T-helper 17 cell (primary cell): ENCODE measurements at regions not wholly inside any gene's neighbourhood (a gene's known extent, or its start where the extent isn't known, plus 50 kb on each side); places are given as distances from the start of the nearest gene placed in this dataset.

Source experiments
- ATAC-seq: fragments of 150-1000 bp; cut with Tn5 transposase; 2 replicates; pipeline ENCODE4 v1.10.0; 2021; ENCODE audit warnings: mild to moderate bottlenecking, moderate library complexity
- DNase-seq, 3 donors: peaks; one replicate each; pipeline versions ENCODE4 v3.0.0 to v3.0.0-alpha.2; 2020 to 2021
- H3K9me3 ChIP-seq: one replicate; pipeline ENCODE4 v1.7.0; 2013; ENCODE audit warnings: low read length, mild to moderate bottlenecking; ENCODE audit not compliant: control insufficient read depth, poor library complexity, severe bottlenecking
- H3K27ac Mint-ChIP-seq: one replicate; pipeline ENCODE4 v1.8.0; 2022; ENCODE audit warnings: mild to moderate bottlenecking, moderate library complexity, mixed read lengths
- H3K27me3 Mint-ChIP-seq: one replicate; pipeline ENCODE4 v1.8.0; 2022; ENCODE audit warnings: mixed read lengths
- H3K36me3 Mint-ChIP-seq: one replicate; pipeline ENCODE4 v1.8.0; 2022; ENCODE audit warnings: low read depth, mixed read lengths
- H3K4me1 Mint-ChIP-seq: one replicate; pipeline ENCODE4 v1.8.0; 2022; ENCODE audit warnings: mild to moderate bottlenecking, mixed read lengths
- H3K4me3 Mint-ChIP-seq: one replicate; pipeline ENCODE4 v1.8.0; 2022; ENCODE audit warnings: mild to moderate bottlenecking, moderate library complexity, mixed read lengths

GRCh38 chr2:120842456-120843439 is 107.1 kb downstream of the GLI2 start:
- Mint-ChIP-seq H3K36me3 (no peaks in the 10 kb centered on the region), H3K4me1 (no peaks in the 10 kb centered on the region), H3K27ac (no peak overlapping the region), H3K27me3 (peaks cover 11% of the 10 kb centered on the region), H3K4me3 (no peak overlapping the region)
- H3K9me3 ChIP-seq = no peaks in the 10 kb centered on the region
- no peak for ATAC-seq
- no peak for DNase-seq

GRCh38 chr2:120844070-120844738 is 108.5 kb downstream of the GLI2 start:
- H3K4me3 Mint-ChIP-seq = no peak overlapping the region
- ATAC-seq (no peak), DNase-seq (no peak)
- H3K27ac Mint-ChIP-seq = no peak overlapping the region
- no peaks in the 10 kb centered on the region for H3K9me3 ChIP-seq
- H3K36me3 Mint-ChIP-seq = no peaks in the 10 kb centered on the region
- no peaks in the 10 kb centered on the region for H3K4me1 Mint-ChIP-seq
- peaks cover 11% of the 10 kb centered on the region for H3K27me3 Mint-ChIP-seq

GRCh38 chr2:120845277-120845676 is 109.6 kb downstream of the GLI2 start:
- H3K9me3 ChIP-seq = no peaks in the 10 kb centered on the region
- H3K27ac Mint-ChIP-seq = no peak overlapping the region
- H3K27me3 Mint-ChIP-seq = peaks cover 11% of the 10 kb centered on the region
- H3K36me3 Mint-ChIP-seq = no peaks in the 10 kb centered on the region
- no peak overlapping the region for H3K4me3 Mint-ChIP-seq
- ATAC-seq (no peak), DNase-seq (no peak)
- H3K4me1 Mint-ChIP-seq = no peaks in the 10 kb centered on the region

- H3K9me3 ChIP-seq = no peaks in the 10 kb centered on the region
- ATAC-seq = no peak
- DNase-seq = no peak
- Mint-ChIP-seq H3K27me3 (peaks cover 11% of the 10 kb centered on the region), H3K4me3 (no peak overlapping the region), H3K27ac (no peak overlapping the region), H3K4me1 (no peaks in the 10 kb centered on the region), H3K36me3 (no peaks in the 10 kb centered on the region)
Measured at GRCh38 chr2:120846406-120847095, 110.9 kb downstream of the GLI2 start.

- Mint-ChIP-seq H3K36me3 (no peaks in the 10 kb centered on the region), H3K27ac (no peak overlapping the region), H3K4me3 (no peak overlapping the region), H3K27me3 (peaks cover 7% of the 10 kb centered on the region), H3K4me1 (no peaks in the 10 kb centered on the region)
- DNase-seq (no peak), ATAC-seq (no peak)
- H3K9me3 ChIP-seq = no peaks in the 10 kb centered on the region
Measured at GRCh38 chr2:120847700-120848321, 112.1 kb downstream of the GLI2 start.

GRCh38 chr2:120849278-120849677 is 113.6 kb downstream of the GLI2 start:
- H3K36me3 Mint-ChIP-seq = no peaks in the 10 kb centered on the region
- no peak overlapping the region for H3K4me3 Mint-ChIP-seq
- H3K4me1 Mint-ChIP-seq = no peaks in the 10 kb centered on the region
- DNase-seq (no peak), ATAC-seq (no peak)
- no peaks in the 10 kb centered on the region for H3K9me3 ChIP-seq
- H3K27ac Mint-ChIP-seq = no peak overlapping the region
- peaks cover 4% of the 10 kb centered on the region for H3K27me3 Mint-ChIP-seq

- Mint-ChIP-seq H3K4me1 (no peaks in the 10 kb centered on the region), H3K27ac (no peak overlapping the region), H3K27me3 (peaks cover 4% of the 10 kb centered on the region), H3K4me3 (no peak overlapping the region), H3K36me3 (no peaks in the 10 kb centered on the region)
- no peak for DNase-seq
- no peaks in the 10 kb centered on the region for H3K9me3 ChIP-seq
- ATAC-seq = no peak
Measured at GRCh38 chr2:120850551-120850950, 114.9 kb downstream of the GLI2 start.

GRCh38 chr2:120851116-120851773 is 115.6 kb downstream of the GLI2 start:
- no peak overlapping the region for H3K27ac Mint-ChIP-seq
- ATAC-seq (no peak), DNase-seq (no peak)
- H3K27me3 Mint-ChIP-seq = peaks cover 4% of the 10 kb centered on the region
- no peaks in the 10 kb centered on the region for H3K36me3 Mint-ChIP-seq
- no peak overlapping the region for H3K4me3 Mint-ChIP-seq
- no peaks in the 10 kb centered on the region for H3K9me3 ChIP-seq
- H3K4me1 Mint-ChIP-seq = no peaks in the 10 kb centered on the region

- Mint-ChIP-seq H3K36me3 (no peaks in the 10 kb centered on the region), H3K4me3 (no peak overlapping the region), H3K27me3 (peaks cover 4% of the 10 kb centered on the region), H3K27ac (no peak overlapping the region), H3K4me1 (no peaks in the 10 kb centered on the region)
- DNase-seq = no peak
- no peaks in the 10 kb centered on the region for H3K9me3 ChIP-seq
- ATAC-seq = no peak
Measured at GRCh38 chr2:120852200-120852815, 116.6 kb downstream of the GLI2 start.

- Mint-ChIP-seq H3K27ac (no peak overlapping the region), H3K4me1 (no peaks in the 10 kb centered on the region), H3K36me3 (no peaks in the 10 kb centered on the region), H3K4me3 (no peak overlapping the region), H3K27me3 (peaks cover 4% of the 10 kb centered on the region)
- no peaks in the 10 kb centered on the region for H3K9me3 ChIP-seq
- ATAC-seq = no peak
- no peak for DNase-seq
Measured at GRCh38 chr2:120853306-120854013, 117.8 kb downstream of the GLI2 start.

GRCh38 chr2:120854014-120854620 is 118.4 kb downstream of the GLI2 start:
- Mint-ChIP-seq H3K4me1 (no peaks in the 10 kb centered on the region), H3K27ac (no peak overlapping the region), H3K4me3 (no peak overlapping the region), H3K36me3 (no peaks in the 10 kb centered on the region), H3K27me3 (peaks cover 4% of the 10 kb centered on the region)
- H3K9me3 ChIP-seq = no peaks in the 10 kb centered on the region
- ATAC-seq = no peak
- DNase-seq = no peak
